SJSA1 (cell line): ENCODE measurements at regions not wholly inside any gene's neighbourhood (a gene's known extent, or its start where the extent isn't known, plus 50 kb on each side); places are given as distances from the start of the nearest gene placed in this dataset.

Experiments used
- DNase-seq, 2 experiments: peaks; one replicate each; pipeline ENCODE4 v3.0.0-alpha.2; 2015 to 2020; ENCODE audit warnings: low spot score in 2 of 2, low read depth in 1 of 2
- H3K27ac ChIP-seq: fragments of 250-450 bp; sonication (Bioruptor Pico); 2 replicates; pipeline ENCODE4 v1.5.1; 2020; ENCODE audit warnings: mild to moderate bottlenecking, moderate library complexity
- H3K27me3 ChIP-seq: fragments of 250-450 bp; sonication (Bioruptor Pico); replicated peaks from 2 replicates; pipeline ENCODE4 v1.5.1; 2020; ENCODE audit warnings: mild to moderate bottlenecking, moderate library complexity
- H3K36me3 ChIP-seq: fragments of 250-450 bp; sonication (Bioruptor Pico); 2 replicates; pipeline ENCODE4 v1.5.1; 2020; ENCODE audit warnings: mild to moderate bottlenecking
- H3K4me1 ChIP-seq: fragments of 250-450 bp; sonication (Bioruptor Pico); replicated peaks from 2 replicates; pipeline ENCODE4 v1.6.1; 2021; ENCODE audit warnings: mild to moderate bottlenecking
- H3K4me3 ChIP-seq: fragments of 250-450 bp; sonication (Bioruptor Pico); 2 replicates; pipeline ENCODE4 v1.5.1; 2020; ENCODE audit warnings: mild to moderate bottlenecking
- H3K9me3 ChIP-seq: fragments of 250-450 bp; sonication (Bioruptor Pico); replicated peaks from 2 replicates; pipeline ENCODE4 v1.5.1; 2020; ENCODE audit warnings: mild to moderate bottlenecking

DNA sequence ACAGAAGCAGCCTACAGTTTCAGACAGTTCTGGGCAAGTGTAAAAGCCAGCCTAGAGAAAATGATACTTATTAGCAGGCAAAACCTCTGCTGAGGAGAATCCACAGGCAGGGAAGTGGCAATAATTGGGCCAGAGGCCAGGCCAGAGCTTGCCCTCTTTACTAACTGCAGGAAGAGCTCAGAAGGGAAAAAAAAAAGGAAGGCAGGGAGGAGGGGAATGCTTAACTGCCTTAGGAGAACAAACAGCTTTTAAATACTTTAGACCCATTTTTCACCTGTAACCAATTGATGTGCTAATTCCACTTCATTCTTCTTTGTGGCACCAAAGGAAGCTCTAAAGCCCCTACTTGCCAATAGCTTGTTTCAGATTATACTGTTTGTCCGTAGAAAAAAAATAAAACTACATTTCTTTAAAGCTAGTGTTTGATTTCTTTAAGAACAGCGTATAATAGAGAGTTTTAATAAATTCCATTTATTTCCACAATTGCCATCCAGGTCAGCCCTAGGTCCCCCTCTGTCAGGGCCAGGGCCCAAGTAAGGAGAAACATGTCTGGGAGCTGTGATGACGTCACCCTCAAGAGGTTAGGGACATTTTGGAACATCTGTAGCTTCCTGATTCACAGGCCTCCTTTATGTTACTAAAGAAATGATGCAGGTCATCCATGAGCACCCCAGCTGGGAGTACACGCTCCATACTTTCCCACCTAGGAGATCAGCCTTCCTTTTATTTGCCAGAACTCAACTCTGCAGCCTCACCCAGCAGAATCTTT, 384.3 kb downstream of the CDC5L start:
- Histone ChIP-seq H3K27me3 (no peaks in the 10 kb centered on the region), H3K4me1 (no peaks in the 10 kb centered on the region), H3K9me3 (no peaks in the 10 kb centered on the region; the same call in 1 of the 2 replicates), H3K27ac (no peak overlapping the region), H3K4me3 (no peak overlapping the region), H3K36me3 (no peaks in the 10 kb centered on the region)
- DNase-seq = no peak

DNA sequence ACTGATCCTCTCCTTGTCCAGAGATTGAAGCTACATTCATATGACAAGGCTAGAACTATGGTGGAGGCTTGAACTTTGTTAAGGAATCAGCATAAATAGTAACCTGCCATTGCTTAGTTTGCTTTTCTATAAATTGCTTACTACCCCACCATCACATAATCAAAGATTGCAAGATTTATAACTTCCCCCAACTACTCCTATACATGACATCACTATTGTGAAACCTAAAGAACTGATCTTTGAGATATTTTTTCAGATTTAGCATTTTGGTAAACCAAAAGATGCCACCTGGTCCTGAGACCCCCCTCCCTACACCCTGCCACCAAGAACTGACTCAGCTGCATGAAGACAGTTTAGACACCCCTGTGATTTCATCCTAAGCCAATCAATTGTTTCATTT, 385.3 kb downstream of the CDC5L start:
- Histone ChIP-seq H3K36me3 (no peaks in the 10 kb centered on the region), H3K9me3 (no peaks in the 10 kb centered on the region; the same call in 1 of the 2 replicates), H3K27me3 (no peaks in the 10 kb centered on the region), H3K4me3 (no peak overlapping the region), H3K27ac (no peak overlapping the region), H3K4me1 (no peaks in the 10 kb centered on the region)
- no peak for DNase-seq

DNA sequence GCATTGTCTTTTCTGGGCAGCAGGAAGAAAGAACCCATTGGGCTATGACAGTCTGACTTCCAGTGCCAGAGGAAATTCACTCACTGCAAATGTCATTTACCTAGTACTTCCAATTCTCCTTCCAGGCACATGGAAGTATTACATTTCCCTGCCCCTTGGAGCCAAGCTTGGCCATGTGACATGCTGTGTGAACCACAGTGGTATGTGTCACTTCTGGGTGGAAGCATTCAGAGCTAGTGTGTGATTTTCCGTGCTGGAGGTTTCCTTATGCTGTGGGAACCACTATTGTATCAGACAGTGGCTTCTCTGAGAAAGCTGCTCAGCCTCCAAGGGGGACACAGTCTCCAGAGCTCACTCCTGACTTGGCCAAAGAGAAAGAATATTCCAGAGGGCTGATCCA, 387.6 kb downstream of the CDC5L start:
- H3K4me1 ChIP-seq = no peaks in the 10 kb centered on the region

DNA sequence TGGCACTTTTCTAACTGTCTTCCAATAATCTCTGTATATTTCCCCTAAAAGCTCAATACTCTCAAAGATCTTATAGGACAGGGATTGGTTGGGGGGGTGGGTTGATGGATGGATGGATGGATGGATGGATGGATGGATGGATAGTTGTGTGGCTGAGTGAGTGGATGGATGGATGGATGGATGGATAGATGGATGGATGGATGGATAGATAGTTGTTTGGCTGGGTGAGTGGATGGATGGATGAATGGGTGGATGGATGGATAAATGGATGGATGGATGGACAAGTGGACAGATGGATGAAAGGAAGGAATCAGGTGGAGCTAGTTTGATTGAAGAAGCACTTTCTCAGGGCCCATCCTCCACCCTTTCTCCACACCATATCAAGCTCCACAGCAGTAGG, 388.8 kb downstream of the CDC5L start:
- no peaks in the 10 kb centered on the region; the same call in 1 of the 2 replicates for H3K9me3 ChIP-seq
- H3K4me3 ChIP-seq = no peak overlapping the region
- H3K36me3 ChIP-seq = no peaks in the 10 kb centered on the region
- no peak overlapping the region for H3K27ac ChIP-seq
- no peaks in the 10 kb centered on the region for H3K4me1 ChIP-seq
- no peaks in the 10 kb centered on the region for H3K27me3 ChIP-seq
- DNase-seq = no peak

More for the DNA sequence above, 387.6 kb downstream of the CDC5L start:
- no peaks in the 10 kb centered on the region for H3K27me3 ChIP-seq
- H3K9me3 ChIP-seq = no peaks in the 10 kb centered on the region; the same call in 1 of the 2 replicates
- no peaks in the 10 kb centered on the region for H3K36me3 ChIP-seq
- H3K4me3 ChIP-seq = no peak overlapping the region
- H3K27ac ChIP-seq = no peak overlapping the region
- DNase-seq = no peak

DNA sequence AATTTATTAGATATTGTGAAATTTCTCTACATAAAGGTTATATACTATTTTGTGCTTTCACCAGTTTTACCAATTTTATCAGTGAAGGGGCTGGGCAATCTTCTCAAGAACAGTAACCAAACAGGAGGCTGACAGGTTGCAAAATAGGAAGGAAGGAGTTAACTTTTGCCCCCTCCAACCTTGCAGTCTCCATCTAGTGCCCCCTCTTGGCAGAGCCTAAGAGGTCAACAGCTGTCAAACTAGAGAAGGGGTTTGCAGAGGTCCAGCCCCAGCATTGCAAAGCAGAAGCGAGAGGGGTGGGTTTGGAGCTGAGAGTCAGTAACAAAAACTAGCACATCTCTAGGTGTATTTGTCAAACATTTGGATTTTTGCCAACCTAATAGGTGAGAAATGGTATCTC, 391.0 kb downstream of the CDC5L start:
- no peak for DNase-seq
- no peaks in the 10 kb centered on the region for H3K4me1 ChIP-seq
- H3K4me3 ChIP-seq = no peak overlapping the region
- no peaks in the 10 kb centered on the region; the same call in 1 of the 2 replicates for H3K9me3 ChIP-seq
- no peak overlapping the region for H3K27ac ChIP-seq
- no peaks in the 10 kb centered on the region for H3K27me3 ChIP-seq
- no peaks in the 10 kb centered on the region for H3K36me3 ChIP-seq
